ENCODE measurements at regions not wholly inside any gene's neighbourhood (a gene's known extent, or its start where the extent isn't known, plus 50 kb on each side); places are given as distances from the start of the nearest gene placed in this dataset.

- WGBS (ENCODE audit: low lambda C conversion rate), result 5% methylated on average over 4 of the region's 4 CpGs
- Histone ChIP-seq H4K20me1 (ENCODE audit: insufficient read depth, low read length) (no peaks in the 10 kb centered on the region), H3K79me2 (ENCODE audit: insufficient read depth, low read length) (no peaks in the 10 kb centered on the region), H2AFZ (ENCODE audit: low read length) (no peak overlapping the region), H3K36me3 (replicated peaks in 1 of 2; ENCODE audit: control insufficient read depth in 1 of 2, insufficient read depth in 2 of 2, low read length in 2 of 2) (no peaks in the 10 kb centered on the region), H3K9me3 (ENCODE audit: low read length) (no peaks in the 10 kb centered on the region), H3K4me3 (replicated peaks in 1 of 3; ENCODE audit: insufficient read depth in 1 of 3, low read depth in 2 of 3, low read length in 3 of 3) (no peak overlapping the region), H3K27me3 (ENCODE audit: control insufficient read depth in 1 of 2, insufficient read depth in 2 of 2, low read length in 2 of 2) (no peaks in the 10 kb centered on the region), H3K27ac (ENCODE audit: extremely low read length, insufficient read depth, low read length) (no peak overlapping the region), H3K4me1 (ENCODE audit: insufficient read depth, low read length) (no peaks in the 10 kb centered on the region), H3K4me2 (ENCODE audit: low read depth, low read length) (no peak overlapping the region), H3K9ac (ENCODE audit: insufficient read depth, low read depth, low read length) (no peak overlapping the region)
- no peak for FAIRE-seq
- intact Hi-C loops (cut with micrococcal nuclease; ENCODE audit: unreplicated experiment), result no loop called here
- BruUV-seq (replicated peaks), result no TSS peak
- no peak for DNase-seq (ENCODE audit: low spot score)
- no peak for ATAC-seq
- in situ Hi-C loops (cut with HindIII; ENCODE audit: extremely low pct_ligation_motif_present, low pct_unique_long_range_greater_than_20kb), result no loop called here
- TF ChIP-seq, protein P1, sequence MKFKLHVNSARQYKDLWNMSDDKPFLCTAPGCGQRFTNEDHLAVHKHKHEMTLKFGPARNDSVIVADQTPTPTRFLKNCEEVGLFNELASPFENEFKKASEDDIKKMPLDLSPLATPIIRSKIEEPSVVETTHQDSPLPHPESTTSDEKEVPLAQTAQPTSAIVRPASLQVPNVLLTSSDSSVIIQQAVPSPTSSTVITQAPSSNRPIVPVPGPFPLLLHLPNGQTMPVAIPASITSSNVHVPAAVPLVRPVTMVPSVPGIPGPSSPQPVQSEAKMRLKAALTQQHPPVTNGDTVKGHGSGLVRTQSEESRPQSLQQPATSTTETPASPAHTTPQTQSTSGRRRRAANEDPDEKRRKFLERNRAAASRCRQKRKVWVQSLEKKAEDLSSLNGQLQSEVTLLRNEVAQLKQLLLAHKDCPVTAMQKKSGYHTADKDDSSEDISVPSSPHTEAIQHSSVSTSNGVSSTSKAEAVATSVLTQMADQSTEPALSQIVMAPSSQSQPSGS (CRISPR knock-in tag; IDR thresholded peaks at IDR 0.05), result no peak
- TF ChIP-seq, protein P2, sequence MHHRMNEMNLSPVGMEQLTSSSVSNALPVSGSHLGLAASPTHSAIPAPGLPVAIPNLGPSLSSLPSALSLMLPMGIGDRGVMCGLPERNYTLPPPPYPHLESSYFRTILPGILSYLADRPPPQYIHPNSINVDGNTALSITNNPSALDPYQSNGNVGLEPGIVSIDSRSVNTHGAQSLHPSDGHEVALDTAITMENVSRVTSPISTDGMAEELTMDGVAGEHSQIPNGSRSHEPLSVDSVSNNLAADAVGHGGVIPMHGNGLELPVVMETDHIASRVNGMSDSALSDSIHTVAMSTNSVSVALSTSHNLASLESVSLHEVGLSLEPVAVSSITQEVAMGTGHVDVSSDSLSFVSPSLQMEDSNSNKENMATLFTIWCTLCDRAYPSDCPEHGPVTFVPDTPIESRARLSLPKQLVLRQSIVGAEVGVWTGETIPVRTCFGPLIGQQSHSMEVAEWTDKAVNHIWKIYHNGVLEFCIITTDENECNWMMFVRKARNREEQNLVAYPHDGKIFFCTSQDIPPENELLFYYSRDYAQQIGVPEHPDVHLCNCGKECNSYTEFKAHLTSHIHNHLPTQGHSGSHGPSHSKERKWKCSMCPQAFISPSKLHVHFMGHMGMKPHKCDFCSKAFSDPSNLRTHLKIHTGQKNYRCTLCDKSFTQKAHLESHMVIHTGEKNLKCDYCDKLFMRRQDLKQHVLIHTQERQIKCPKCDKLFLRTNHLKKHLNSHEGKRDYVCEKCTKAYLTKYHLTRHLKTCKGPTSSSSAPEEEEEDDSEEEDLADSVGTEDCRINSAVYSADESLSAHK (CRISPR knock-in tag; IDR thresholded peaks at IDR 0.05; ENCODE audit: borderline replicate concordance), result no peak
- ChIA-PET POLR2A (no interaction called here), CTCF (ENCODE audit: low intra/inter-chr PET ratio, low total read pairs) (no interaction called here)
Observed at GRCh38 chr9:21533597-21533996, 51.5 kb upstream of the IFNE start.

DNA sequence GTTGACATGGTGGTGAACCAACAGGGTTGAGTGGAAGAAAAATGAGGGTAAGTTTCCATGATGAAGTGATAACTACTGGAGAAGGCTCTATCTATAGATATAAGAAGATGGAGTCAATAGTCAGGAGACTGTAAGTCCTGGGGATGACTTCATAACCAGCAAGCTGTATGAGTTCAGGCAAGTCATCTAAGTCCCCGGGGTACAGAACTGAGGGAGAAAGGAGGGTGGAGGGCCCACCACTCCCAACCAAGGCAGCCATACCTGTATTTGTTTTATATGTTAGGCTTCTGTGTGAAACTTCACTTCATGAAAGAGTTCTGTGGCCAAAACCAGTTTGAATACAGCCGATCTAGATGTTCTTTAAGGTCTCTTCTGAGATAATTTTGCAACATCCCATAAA lies 53.3 kb upstream of the IFNE start:
- Histone ChIP-seq H3K4me1 (ENCODE audit: insufficient read depth, low read length) (no peaks in the 10 kb centered on the region), H3K79me2 (ENCODE audit: insufficient read depth, low read length) (no peaks in the 10 kb centered on the region), H3K36me3 (replicated peaks in 1 of 2; ENCODE audit: control insufficient read depth in 1 of 2, insufficient read depth in 2 of 2, low read length in 2 of 2) (no peaks in the 10 kb centered on the region), H3K4me2 (ENCODE audit: low read depth, low read length) (no peak overlapping the region), H3K9me3 (ENCODE audit: low read length) (no peaks in the 10 kb centered on the region), H3K9ac (ENCODE audit: insufficient read depth, low read depth, low read length) (no peak overlapping the region), H3K27me3 (ENCODE audit: control insufficient read depth in 1 of 2, insufficient read depth in 2 of 2, low read length in 2 of 2) (no peaks in the 10 kb centered on the region), H3K27ac (ENCODE audit: extremely low read length, insufficient read depth, low read length) (no peak overlapping the region), H2AFZ (ENCODE audit: low read length) (no peak overlapping the region), H4K20me1 (ENCODE audit: insufficient read depth, low read length) (no peaks in the 10 kb centered on the region), H3K4me3 (replicated peaks in 1 of 3; ENCODE audit: insufficient read depth in 1 of 3, low read depth in 2 of 3, low read length in 3 of 3) (no peak overlapping the region)
- FAIRE-seq, result no peak
- in situ Hi-C loops (cut with HindIII; ENCODE audit: extremely low pct_ligation_motif_present, low pct_unique_long_range_greater_than_20kb), result no loop called here
- CTCF ChIA-PET (ENCODE audit: low intra/inter-chr PET ratio, low total read pairs), result no interaction called here
- intact Hi-C loops (cut with micrococcal nuclease; ENCODE audit: unreplicated experiment), result no loop called here
- no peak for ATAC-seq
- BruUV-seq (replicated peaks), result no TSS peak
- POLR2A ChIA-PET, result no interaction called here
- DNase-seq (ENCODE audit: low spot score), result no peak
- 0% methylated on average over 2 of the region's 2 CpGs for WGBS (ENCODE audit: low lambda C conversion rate)
- TF ChIP-seq, protein P3, sequence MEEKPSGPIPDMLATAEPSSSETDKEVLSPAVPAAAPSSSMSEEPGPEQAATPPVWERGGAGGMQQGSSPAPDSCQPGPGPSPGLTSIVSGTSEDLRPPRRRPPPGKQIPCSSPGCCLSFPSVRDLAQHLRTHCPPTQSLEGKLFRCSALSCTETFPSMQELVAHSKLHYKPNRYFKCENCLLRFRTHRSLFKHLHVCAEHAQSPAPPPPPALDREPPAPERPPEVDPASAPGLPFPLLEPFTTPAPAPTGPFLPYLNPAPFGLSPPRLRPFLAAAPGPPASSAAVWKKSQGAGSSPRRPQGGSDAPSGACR (CRISPR knock-in tag; IDR thresholded peaks at IDR 0.05), result no peak
- TF ChIP-seq JARID2 (CRISPR knock-in tag; IDR thresholded peaks at IDR 0.05; ENCODE audit: insufficient replicate concordance) (no peak), NKX3-1 (CRISPR knock-in tag; IDR thresholded peaks at IDR 0.05) (no peak), HIVEP1 (CRISPR knock-in tag; IDR thresholded peaks at IDR 0.05) (no peak), NR2F1 (CRISPR knock-in tag; IDR thresholded peaks at IDR 0.05) (no peak), ZFP82 (CRISPR knock-in tag; IDR thresholded peaks at IDR 0.05; ENCODE audit: borderline replicate concordance) (no peak), ELF4 (CRISPR knock-in tag; IDR thresholded peaks at IDR 0.05; ENCODE audit: borderline replicate concordance) (no peak), ZUFSP (CRISPR knock-in tag; IDR thresholded peaks at IDR 0.05; ENCODE audit: borderline replicate concordance) (no peak), ZC3H4 (CRISPR knock-in tag; IDR thresholded peaks at IDR 0.05; ENCODE audit: borderline replicate concordance) (no peak), RXRB (CRISPR knock-in tag; IDR thresholded peaks at IDR 0.05; ENCODE audit: borderline replicate concordance) (no peak)

Measured in HepG2 (cell line).